CD4-positive, alpha-beta T cell treated with Interleukin-2 at 100 ng/mL for 4 hours (primary cell): ENCODE measurements at regions not wholly inside any gene's neighbourhood (a gene's known extent, or its start where the extent isn't known, plus 50 kb on each side); places are given as distances from the start of the nearest gene placed in this dataset.
"Not testable (repeated sequence)": the region's sequence is repeated elsewhere in the genome, so short reads cannot be mapped to it uniquely, and the experiment has no call there.

Source experiments
- DNase-seq: peaks from one replicate; pipeline ENCODE4 v3.0.0-alpha.2; 2020; ENCODE audit warnings: low spot score

DNA sequence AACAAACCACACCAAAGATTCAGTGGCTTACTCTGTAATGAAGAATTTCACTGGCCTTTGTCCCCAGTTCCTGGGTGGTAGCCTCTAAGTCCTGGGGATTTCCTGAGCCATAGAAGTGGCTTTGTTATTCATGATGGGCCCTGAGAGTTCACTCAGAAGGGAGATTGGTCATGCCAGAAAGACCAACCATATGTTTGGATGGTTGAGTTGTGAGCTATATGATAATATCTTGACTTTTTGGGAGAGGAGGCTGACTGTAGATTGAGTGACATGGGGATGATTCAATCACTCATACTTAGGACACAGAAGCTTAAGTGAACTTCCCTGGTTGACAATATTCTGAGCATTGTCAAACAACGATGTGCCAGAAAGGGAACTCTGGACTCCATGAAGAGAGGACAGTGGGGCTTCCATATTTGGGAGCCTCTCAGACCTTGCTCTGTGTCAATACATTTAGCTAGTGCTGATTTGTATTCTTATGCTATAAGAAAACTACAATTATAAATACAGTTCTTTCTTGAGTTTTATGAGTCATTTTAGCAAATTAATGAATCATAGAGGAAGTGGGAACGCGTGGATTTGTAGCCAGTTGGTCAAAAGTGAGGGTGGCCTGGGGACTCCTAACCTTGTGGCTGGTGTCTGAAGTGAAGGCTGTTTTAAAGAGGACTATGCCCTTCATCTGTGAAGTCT, 392.0 kb downstream of the GBA3 start:
- no peak for DNase-seq

DNA sequence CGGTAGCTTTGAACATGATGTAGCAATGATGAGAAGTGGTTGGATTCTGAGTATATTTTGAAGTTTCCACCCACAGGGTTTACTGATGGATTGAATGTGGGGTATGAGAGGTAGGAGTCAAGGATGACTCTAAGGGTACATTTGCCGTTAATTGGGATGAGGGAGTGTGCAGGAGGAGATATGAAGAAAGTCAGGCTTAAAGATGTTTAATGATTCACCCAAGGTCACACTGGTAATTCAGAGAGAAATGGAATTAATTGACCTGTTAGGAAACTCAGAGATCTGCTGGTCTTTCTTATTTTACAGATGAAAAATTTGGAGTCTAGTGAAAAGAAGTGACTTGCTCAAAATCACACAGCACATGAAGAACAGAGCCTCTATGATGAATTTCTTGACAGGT, 390.7 kb downstream of the GBA3 start:
- no peak for DNase-seq

DNA sequence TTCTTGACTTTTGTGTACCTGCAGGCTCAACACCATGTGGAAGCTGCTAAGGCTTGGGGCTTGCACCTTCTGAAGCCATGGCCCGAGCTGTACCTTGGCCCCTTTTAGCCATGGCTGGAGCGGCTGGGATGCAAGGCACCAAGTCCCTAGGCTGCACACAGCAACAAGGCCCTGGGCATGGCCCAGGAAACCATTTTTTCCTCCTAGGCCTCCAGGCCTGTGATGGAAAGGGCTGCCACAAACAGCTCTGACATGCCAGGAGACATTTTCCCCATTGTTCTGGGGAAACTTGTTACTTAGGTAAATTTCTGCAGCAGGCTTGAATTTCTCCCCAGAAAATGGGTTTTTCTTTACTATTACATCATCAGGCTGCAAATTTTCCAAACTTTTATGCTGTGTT, 387.4 kb downstream of the GBA3 start:
- DNase-seq = not testable (repeated sequence)

DNA sequence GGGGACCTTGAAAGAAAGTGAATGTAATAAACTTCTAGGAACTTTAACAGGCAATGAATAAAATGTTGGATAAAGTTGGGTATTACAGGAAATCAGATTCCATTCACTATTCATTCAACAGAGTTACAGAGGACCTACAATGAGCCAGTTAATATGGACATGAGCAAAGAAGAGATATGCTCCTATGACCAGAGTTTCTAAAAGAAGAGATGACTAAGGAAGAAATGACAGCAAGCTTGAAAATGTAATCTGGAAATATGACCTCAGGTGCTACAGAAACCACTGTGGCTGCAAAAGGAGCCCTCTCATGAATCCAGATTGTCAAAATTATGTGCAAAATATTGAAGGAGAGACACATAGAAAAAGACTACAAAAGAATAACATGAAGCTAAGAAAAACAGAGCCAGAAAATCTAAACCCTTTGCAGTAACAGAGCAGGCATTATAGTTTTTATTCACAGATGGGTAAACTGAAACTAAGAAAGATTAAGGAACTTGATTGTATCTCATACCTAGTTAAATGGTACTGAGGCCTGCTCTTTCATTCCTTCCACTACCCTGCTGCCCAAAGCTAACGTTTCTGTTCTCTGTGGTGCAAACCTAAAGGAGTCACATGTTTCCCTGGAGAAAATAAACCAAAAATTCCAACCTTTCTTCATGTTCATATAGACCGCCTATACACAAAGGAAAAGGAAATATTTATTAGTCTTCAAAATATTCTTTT, 378.3 kb downstream of the GBA3 start:
- no peak for DNase-seq

DNA sequence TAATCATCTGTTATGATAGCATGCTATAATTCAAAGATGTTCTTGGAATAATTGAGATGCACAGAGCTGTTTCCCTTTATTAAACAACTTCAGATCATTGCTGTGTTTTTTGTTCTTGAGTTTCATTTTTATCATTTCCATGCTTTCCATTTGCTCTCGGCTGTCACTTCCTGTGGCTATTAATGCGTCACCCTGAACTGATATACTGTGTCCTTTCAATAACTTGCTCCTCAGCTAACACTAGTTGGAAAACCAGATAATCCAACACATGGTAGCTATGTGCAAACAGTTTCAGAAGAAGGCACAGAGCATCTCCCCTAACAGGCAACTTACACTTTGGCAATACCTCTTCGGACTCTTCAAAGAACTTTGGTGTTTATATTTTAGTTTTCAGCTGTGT, 376.0 kb downstream of the GBA3 start:
- no peak for DNase-seq

DNA sequence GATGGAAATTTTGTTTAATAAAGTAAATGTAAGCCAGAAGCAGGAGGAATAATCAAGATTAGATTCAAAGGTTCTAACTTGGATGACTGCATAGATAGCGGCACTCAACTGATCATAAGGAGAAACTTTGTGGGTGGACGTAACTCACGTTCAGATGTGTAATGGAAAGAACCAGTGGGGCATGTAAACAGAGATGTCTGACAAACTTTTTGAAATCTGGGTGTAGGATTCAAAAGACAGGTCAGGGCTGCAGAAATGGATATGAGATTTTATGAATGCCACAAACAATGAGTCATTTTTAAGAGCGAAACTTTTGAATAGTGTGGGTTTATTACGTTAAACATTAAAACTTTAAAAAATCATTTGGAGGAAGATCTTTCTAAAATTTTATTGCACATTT, 375.6 kb downstream of the GBA3 start:
- no peak for DNase-seq

DNA sequence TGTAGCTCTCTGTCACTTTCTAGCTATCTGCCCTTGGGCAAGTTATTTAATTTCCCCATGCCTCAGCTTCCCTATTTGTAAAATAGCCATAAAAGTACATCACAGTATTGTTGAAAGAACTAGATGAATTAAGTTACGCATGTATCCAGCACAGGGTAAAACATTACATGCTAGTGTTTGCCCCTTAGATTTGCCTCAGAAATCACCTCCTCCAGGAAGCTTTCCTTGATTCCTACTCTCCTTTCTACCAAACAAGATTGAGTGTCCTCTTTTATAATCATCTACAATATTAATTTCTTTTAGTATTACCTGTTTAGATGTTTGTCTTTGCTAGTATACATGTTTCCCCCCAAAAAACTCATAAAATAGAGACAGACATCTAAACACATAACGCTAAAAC, 369.5 kb downstream of the GBA3 start:
- DNase-seq = no peak

DNA sequence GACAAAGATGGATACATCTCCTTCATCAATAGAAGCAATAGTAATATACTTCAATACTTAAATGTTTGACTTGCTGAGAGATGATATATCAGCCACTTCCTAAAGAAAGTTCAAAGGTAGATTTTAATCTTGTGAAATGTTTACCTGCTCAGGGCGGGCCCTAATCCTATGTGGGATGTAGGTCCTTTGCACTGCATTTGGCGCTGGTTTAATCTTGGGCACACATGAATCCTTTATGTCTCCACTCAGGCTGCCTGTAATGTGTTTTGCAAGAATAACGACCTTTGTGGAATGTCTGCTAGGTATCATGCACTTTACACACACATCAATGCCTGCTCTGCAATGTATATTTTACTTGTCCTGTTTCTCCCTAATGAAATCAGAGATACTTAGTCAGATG, 368.7 kb downstream of the GBA3 start:
- no peak for DNase-seq

DNA sequence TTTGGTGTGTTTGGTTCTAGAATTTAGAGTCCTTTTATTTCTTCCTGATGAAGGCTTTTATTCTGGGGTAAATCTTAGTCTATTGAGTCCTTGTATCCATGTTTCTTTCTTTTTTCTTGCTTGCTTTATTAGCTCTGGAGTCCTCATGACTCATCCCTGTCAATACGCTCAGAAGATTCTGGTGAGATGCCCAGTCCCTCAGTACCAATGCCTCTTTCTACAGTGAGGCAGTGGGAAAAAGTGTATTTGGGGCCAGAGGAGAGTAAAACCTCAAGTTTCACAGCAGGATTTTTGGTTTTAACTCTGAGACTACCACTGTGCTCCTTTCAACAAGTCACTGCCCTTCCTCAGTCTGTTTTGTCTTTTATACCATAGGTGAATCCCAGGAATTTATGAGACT, 368.0 kb downstream of the GBA3 start:
- DNase-seq = no peak

DNA sequence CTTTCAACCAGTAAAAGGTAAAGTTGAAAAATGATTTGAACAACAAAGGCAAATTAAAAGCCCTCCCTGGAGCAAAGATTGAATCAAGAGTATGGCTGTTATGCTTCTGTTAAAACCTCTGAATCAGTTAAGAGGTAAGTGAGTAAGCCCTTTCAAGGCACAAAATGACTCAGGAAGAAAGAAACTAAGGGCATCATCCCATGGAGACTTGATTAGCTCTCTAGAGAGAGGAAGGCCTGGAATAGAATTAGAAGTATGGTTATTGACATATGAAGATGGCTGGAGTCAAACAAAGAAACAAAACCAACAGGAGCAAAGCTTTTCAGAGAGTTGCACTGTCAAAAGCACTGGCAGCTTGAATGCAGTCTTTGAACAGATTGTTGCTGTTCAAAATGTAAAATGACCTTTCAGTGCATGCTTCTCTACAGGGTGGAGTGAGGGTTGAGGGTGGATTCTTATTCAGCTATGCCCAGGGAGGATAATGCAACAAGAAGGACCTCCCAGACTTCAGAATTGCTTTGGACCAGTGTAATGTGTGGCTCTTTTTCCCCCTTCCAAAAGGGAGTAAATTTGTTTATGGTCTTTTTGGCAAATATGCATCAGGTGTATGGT, 365.5 kb downstream of the GBA3 start:
- no peak for DNase-seq

DNA sequence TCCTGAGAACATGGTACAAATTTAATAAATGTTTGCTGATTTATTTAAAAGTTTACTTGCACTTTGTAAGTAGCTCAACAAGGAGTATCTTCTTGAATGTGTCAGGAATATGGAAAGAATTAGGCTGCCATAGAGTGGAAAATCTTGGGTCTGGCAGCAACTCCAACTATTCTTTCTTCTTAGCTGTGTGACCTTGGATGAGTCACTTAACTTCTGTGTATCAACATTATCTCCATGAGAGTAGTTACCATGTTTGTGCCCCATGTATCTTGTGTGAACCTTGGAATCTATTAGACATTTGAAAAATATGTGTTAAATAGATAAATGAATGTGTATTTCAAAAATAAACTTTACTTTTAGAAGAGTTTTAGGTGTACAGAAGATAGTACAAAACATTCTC, 348.8 kb downstream of the GBA3 start:
- no peak for DNase-seq

DNA sequence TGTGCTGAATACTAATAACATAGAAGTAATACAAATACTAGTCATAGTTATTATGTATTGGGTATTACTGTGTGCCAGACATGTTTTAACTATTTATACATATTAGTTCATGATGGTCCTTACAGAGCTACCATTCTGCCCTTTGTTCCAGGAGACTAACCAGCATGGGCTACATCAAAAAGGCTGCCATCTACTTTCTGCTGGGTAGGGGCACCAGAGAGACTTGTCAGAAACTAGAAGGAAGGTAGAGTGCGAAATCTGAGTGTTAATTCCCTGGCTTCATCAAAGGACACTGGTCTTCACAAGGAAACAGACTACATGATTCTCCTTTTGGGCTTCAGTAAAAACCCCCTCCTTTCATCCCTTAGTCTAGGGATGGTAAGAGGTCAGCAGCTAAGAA, 347.8 kb downstream of the GBA3 start:
- DNase-seq = no peak

DNA sequence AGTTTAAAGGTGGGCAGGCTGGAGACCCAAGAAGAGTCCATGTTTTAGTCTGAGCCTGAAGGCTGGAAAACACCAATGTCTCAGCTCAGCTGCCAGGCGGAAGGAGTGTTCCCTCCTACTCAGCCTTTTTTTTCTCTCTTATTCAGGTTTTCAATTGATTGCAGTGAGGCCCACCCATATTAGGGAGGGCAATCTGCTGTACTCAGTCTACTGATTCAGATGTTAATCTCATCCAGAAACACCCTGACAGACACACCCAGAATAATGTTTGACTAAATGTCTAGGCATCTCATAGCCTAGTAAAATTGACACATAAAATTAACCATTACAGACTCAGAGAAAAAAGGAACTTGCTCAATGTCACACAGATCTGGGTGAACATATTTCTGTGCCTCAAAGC, 347.1 kb downstream of the GBA3 start:
- DNase-seq = no peak

DNA sequence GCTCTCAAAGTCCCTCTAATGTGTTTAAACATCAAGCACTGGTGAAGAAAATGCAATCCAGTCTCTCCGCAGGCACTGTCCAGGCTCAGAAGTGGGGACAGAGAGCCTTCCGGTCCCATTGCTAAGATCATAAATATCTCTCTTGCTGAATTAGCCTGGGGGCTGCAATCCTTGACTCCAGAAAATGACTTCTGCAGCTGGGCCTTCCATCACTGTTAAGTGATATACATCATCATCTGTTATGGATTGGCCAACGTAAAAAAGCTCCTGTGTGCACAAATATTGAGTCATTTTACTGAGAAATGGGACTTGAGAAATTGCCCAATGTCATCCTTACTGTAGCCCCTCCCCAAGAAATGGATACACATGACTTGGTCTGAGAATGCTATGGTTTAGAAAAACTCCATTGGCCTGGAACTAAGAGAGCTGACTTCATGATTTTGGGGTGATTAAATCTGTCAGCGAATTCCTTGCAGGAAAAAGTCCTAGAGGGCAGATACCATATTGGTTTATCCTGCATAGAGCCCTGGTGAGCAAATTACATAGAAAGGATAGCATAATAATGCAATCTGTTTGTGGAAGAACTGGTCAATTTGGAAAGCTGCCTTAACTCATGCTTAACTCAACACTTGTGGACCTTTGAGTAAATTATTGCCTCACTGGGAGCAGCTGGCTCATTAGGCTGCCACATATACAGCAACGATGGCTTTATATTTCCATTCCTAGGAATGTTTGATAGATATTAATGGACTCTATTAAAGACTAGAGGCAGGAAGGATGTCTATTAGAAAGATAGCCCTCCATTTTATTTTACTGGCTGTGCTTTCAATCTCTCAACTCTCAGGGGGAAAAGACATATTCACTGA, 346.1 kb downstream of the GBA3 start:
- DNase-seq = no peak

DNA sequence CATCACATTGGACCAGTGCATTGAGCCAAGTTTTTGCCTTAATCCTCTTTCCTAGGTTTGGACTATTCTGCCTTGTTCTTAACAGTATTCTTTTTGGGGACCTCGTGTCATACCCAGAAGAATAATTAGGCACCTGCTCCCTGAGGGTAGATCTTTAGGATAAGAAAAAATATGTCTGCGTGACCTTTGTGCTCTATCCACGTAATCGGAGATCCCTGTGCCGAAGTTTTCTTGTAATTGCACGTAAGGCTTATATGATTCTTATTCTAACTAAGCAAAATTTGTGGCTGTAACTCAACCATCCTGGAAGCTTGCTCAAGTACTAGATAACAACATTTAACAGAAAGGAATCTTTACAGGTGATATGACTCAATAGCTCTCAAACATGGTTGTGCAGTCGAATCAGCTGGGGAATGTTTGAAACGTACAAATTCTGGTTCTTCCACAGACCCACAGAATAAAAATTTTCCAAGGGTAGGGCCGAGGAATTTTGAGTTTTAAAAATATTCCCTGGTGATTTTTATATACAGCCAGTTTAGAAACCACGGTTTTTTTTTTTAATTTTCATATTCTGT, 344.3 kb downstream of the GBA3 start:
- no peak for DNase-seq

DNA sequence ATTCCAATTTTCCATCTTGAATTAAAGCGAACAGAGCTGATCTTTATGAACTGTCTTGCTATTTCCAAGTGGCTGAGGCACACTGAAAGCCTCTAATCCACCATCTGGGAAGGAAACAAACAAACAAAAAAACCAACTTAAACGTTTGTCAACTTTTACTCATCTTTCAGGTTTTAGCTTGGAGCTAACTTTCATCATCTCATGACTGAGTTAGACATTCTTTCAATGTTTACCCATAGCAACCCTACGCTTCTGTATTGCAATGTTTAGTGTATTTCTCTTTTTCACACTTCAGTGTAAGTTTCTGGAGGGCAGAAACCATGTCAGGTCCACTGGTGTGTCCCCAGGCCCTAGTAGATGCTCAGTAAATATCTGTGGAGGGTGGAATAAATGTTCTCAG, 343.8 kb downstream of the GBA3 start:
- DNase-seq = no peak

DNA sequence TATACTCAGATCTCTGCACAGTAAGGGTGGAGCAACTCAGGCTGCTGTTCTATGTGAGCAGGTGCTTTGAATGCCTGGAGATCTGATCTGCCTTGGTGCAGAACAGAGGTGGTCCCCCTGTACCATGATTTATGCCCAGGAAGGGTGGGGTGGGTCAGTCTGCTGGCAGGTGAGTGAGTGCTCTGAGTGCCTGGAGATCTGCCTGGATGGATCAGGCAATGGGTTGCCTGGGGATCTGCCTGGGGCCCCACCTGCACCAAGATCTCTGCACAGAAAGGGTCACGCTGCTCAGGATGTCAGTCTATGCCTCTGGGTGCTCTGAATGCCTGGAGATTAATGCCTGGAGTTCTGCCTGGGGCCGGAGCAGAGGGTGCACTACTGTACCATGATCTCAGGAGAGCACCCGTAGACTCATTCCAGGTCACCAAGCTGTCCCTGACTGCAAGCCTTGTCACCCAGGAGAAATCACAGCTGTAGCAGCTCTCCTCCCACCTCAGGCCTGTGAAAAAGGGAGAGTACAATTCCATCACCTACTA, 342.9 kb downstream of the GBA3 start:
- no peak for DNase-seq

DNA sequence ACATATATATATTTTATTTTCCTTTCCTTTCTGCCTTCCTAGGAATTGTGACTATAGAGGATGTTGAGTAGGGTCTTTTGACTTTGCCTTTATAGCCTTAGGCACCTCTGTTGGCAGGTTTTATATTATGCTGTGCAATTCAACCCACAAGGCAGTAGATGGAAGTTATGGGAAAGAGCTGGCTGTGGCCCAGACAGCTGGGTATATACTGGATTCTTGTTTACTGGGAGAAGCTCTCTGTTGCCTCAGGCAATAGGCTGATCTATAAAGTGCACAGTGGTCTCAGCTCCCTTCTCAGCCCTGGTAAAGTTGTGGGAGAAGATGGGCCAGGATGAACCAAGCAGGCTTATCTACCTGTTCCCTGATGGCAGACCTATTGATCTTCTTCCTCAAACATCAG, 342.0 kb downstream of the GBA3 start:
- DNase-seq = no peak

DNA sequence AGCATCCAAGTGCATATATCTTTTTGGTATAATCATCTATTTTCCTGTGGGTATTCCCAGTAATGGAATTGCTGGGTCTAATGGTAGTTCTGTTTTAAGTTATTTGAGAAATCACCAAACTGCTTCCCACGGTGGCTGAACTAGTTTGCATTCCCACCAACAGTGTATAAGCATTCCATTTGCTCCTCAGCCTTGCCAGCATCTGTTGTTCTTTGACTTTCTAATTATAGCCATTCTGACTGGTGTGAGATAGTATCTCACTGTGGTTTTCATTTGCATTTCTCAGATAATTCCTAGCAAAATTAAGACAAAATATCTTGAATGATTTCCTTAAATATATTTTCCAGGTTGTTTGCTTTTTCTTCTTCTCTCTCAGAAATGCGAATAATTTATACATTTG, 341.1 kb downstream of the GBA3 start:
- DNase-seq = no peak

DNA sequence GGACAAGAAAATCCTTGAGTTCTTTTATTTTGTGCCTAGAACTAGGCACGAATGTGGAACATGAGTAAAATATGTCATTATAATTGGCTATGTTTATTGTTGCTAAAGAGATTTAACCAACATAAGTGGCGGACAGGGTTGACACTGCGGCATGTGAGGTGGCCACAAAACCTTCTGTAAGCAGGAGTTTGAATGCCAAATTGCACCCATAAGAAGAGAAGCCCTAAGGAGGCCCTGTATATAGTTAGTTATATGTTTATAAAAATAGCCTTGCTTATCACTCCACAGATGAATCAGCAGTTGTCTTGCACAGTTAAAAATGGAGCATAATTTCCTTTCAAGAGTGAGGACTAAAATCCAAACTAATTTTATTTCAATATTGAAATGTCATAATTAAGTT, 336.1 kb downstream of the GBA3 start:
- no peak for DNase-seq

DNA sequence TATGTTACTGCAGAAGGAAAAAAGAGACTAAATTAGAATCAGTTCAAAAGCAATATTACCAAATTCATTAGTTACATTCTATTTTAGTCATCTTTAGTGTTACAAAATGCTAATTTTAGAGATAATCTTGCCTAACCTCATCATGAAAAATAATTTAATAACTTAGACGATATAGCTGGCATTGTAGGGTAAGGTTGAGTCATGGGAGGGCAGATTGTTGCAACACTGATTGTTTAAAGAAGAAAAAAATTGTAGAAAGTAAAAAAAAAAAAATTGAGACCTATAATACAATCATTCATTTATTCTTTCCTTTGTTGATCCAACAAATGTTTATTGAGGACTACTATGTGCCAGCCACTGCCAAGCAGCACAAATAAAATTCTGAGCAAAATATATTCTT, 330.9 kb downstream of the GBA3 start:
- DNase-seq = no peak

DNA sequence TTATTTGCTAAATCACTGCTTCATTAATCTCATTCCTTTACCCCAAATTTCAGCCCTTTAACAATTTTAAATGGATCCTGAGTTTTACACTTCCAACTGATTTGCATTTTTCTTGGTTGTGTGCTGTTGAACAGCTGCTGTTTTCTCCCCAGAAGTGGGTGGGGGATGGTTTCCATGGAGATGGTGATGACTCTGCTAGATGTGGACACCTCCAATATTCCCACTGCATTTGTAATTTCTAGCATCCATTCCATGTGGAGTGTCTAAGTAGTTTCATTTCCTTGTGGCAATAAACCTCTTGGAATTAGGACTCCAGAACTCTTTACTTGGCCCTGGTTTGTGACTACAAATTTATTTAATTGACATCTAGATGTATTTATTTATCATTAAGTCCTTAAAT, 330.4 kb downstream of the GBA3 start:
- no peak for DNase-seq
